ENCODE measurements at regions not wholly inside any gene's neighbourhood (a gene's known extent, or its start where the extent isn't known, plus 50 kb on each side); places are given as distances from the start of the nearest gene placed in this dataset.

DNA sequence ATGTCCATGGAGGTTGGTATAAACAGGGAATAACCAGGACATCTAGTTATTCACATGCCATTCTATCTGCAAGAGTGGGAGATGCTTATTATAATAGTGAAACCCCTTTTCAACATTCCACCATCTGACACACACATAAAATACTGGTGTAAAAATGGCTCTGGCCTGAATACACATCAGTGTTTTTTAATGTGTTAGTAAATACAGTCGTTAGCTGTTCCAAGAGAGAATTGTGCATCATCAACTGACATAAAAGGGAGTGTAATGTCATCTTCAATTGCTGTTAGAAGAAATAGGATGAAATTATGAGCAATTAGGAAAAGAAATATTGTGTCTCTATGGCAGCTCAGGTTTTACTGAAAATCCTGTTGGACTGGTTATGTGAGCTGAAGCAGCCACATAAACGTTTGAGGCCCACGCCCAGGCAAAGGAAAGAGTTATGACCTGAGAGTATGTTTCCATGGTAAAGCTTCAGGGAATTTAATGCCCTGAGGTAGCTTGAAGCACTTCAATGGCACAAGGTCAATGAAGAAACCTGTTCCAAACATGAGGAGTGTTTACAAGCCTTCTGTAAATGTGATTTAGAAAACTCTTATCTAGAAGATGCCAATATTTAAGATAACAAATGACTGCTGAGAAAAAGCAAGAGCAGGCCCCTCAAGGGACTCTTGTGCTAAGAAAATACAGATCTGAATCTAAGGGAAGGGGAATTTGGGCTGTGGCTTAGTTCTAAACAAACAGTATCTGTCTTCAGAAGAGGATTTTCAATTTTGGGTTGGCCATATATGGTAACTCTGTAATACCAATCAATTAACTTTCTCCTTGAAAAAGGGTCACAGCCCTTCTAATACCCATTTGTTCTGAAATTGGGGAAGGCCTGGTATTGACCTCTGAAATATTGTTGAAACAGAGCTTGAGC lies 384.3 kb downstream of the SEC16B start:
- TF ChIP-seq, protein P1, sequence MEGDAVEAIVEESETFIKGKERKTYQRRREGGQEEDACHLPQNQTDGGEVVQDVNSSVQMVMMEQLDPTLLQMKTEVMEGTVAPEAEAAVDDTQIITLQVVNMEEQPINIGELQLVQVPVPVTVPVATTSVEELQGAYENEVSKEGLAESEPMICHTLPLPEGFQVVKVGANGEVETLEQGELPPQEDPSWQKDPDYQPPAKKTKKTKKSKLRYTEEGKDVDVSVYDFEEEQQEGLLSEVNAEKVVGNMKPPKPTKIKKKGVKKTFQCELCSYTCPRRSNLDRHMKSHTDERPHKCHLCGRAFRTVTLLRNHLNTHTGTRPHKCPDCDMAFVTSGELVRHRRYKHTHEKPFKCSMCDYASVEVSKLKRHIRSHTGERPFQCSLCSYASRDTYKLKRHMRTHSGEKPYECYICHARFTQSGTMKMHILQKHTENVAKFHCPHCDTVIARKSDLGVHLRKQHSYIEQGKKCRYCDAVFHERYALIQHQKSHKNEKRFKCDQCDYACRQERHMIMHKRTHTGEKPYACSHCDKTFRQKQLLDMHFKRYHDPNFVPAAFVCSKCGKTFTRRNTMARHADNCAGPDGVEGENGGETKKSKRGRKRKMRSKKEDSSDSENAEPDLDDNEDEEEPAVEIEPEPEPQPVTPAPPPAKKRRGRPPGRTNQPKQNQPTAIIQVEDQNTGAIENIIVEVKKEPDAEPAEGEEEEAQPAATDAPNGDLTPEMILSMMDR (IDR thresholded peaks at IDR 0.05), result no peak
- TF ChIP-seq POLR2A (IDR thresholded peaks at IDR 0.05), result no peak

Measured in adrenal gland (tissue), 5 donors.